A549 (cell line): ENCODE measurements at regions not wholly inside any gene's neighbourhood (a gene's known extent, or its start where the extent isn't known, plus 50 kb on each side); places are given as distances from the start of the nearest gene placed in this dataset.

Experiments used
- ATAC-seq, 2 experiments: fragments of 200-7000 bp in 1 of 2; fragments of >200 bp in 1 of 2; cut with Nextera tagmentation in 1 of 2; cut with Tn5 transposase in 1 of 2; 3 replicates each; pipeline versions ENCODE4 v1.8.0 to v1.9.1; 2018 to 2020; ENCODE audit warnings: mild to moderate bottlenecking in 1 of 2, moderate library complexity in 1 of 2
- CTCF ChIA-PET: fragments of 300-600 bp; sonication (Branson Sonifier 250); formaldehyde crosslinking; extraction: SDS; loops from one replicate; lab custom pipeline; 2021; ENCODE audit warnings: antibody characterized with exemption, inconsistent platforms; lab: Yijun Ruan, JAX
- POLR2A ChIA-PET: fragments of 350-600 bp; formaldehyde crosslinking; extraction: SDS; loops from one replicate; lab custom pipeline; 2021; ENCODE audit warnings: antibody characterized with exemption, inconsistent platforms; lab: Yijun Ruan, JAX
- DNase-seq, 2 experiments: peaks; one replicate each; pipeline versions ENCODE4 v3.0.0 to v3.0.0-alpha.2; 2011 to 2016; ENCODE audit warnings: low read depth in 1 of 2, low spot score in 1 of 2
- FAIRE-seq: peaks from 2 replicates; lab custom pipeline; 2011; peaks lifted over from hg19 to GRCh38; lab: Jason Lieb, UNC
- H3K27ac ChIP-seq, 2 experiments: fragments of >200 bp; sonication (Bioruptor Twin); formaldehyde crosslinking; 3 replicates each; pipeline ENCODE4 v1.5.1; 2016 to 2017
- H3K4me1 ChIP-seq: fragments of >200 bp; sonication (Bioruptor Twin); formaldehyde crosslinking; 3 replicates; pipeline ENCODE4 v1.6.1; 2016
- H3K4me2 ChIP-seq: fragments of >200 bp; sonication (Bioruptor Twin); formaldehyde crosslinking; 3 replicates; pipeline ENCODE4 v1.6.1; 2016
- H3K4me3 ChIP-seq: fragments of >200 bp; sonication (Bioruptor Twin); formaldehyde crosslinking; 3 replicates; pipeline ENCODE4 v1.5.1; 2016
- H3K9me3 ChIP-seq: fragments of >200 bp; sonication (Bioruptor Twin); formaldehyde crosslinking; 3 replicates; pipeline ENCODE4 v1.6.1; 2016
- ATOH8 ChIP-seq: fragments of 250-450 bp; sonication (Bioruptor Pico); IDR thresholded peaks from 2 replicates; pipeline ENCODE4 v1.5.0; 2020; ENCODE audit warnings: low read depth, mild to moderate bottlenecking, moderate library complexity
- BHLHE40 ChIP-seq: IDR thresholded peaks from 2 replicates; pipeline ENCODE4 v1.6.1; 2012; ENCODE audit warnings: low read depth, low read length, inconsistent platforms
- CBX8 ChIP-seq: fragments of 200-600 bp; sonication (generic); IDR thresholded peaks from 2 replicates; pipeline ENCODE4 v1.6.1; 2016
- CEBPB ChIP-seq, 2 experiments: fragments of >200 bp in 1 of 2; sonication (Bioruptor Twin) in 1 of 2; formaldehyde crosslinking in 1 of 2; IDR thresholded peaks; 2 replicates each; pipeline ENCODE4 v1.6.1; 2012 to 2016
- EHF ChIP-seq: fragments of 250-450 bp; sonication (Bioruptor Pico); IDR thresholded peaks from 2 replicates; pipeline ENCODE4 v1.5.0; 2020; ENCODE audit warnings: mild to moderate bottlenecking
- EHMT2 ChIP-seq: fragments of 200-600 bp; sonication (generic); IDR thresholded peaks from 2 replicates; pipeline ENCODE4 v1.6.1; 2016; ENCODE audit warnings: antibody characterized with exemption, low read depth, mild to moderate bottlenecking, moderate library complexity
- FOSB ChIP-seq: fragments of 250-450 bp; sonication (Bioruptor Pico); IDR thresholded peaks from 2 replicates; pipeline ENCODE4 v1.5.0; 2020; ENCODE audit warnings: mild to moderate bottlenecking, moderate library complexity
- GATA3 ChIP-seq: IDR thresholded peaks from 2 replicates; pipeline ENCODE4 v1.6.1; 2012; ENCODE audit warnings: borderline replicate concordance
- HDAC2 ChIP-seq: fragments of 200-600 bp; sonication (generic); IDR thresholded peaks from 2 replicates; pipeline ENCODE4 v1.6.1; 2016
- HEYL ChIP-seq: fragments of 250-450 bp; sonication (Bioruptor Pico); IDR thresholded peaks from 2 replicates; pipeline ENCODE4 v1.8.0; 2021; ENCODE audit warnings: mild to moderate bottlenecking, moderate library complexity
- JUN ChIP-seq, 2 experiments: fragments of >200 bp; sonication (Bioruptor Twin); formaldehyde crosslinking; IDR thresholded peaks; 2 replicates in 1 of 2; 3 replicates in 1 of 2; pipeline ENCODE4 v1.6.1; 2016 to 2017
- KDM5A ChIP-seq: fragments of 200-600 bp; sonication (generic); IDR thresholded peaks from 2 replicates; pipeline ENCODE4 v1.6.1; 2016; ENCODE audit warnings: antibody characterized with exemption, mild to moderate bottlenecking
- MAZ ChIP-seq: fragments of 150-350 bp; IDR thresholded peaks from 2 replicates; pipeline ENCODE4 v1.6.1; 2014; ENCODE audit warnings: antibody characterized with exemption, low read depth, low read length, borderline replicate concordance
- NFE2L2 ChIP-seq: fragments of 150-350 bp; conservative IDR thresholded peaks from 2 replicates; pipeline ENCODE4 v1.6.1; 2014; ENCODE audit warnings: low read length
- NPAS2 ChIP-seq: fragments of 250-450 bp; sonication (Bioruptor Pico); IDR thresholded peaks from 2 replicates; pipeline ENCODE4 v1.8.0; 2022; ENCODE audit warnings: mild to moderate bottlenecking, moderate library complexity, borderline replicate concordance
- NR3C1 ChIP-seq: fragments of >200 bp; sonication (Bioruptor Twin); formaldehyde crosslinking; IDR thresholded peaks from 3 replicates; pipeline ENCODE4 v1.6.1; 2017
- PHF8 ChIP-seq: fragments of 200-600 bp; sonication (generic); IDR thresholded peaks from 2 replicates; pipeline ENCODE4 v1.6.1; 2016; ENCODE audit warnings: low read depth, mild to moderate bottlenecking, antibody characterized with exemption, moderate library complexity, borderline replicate concordance
- RCOR1 ChIP-seq: fragments of 150-350 bp; IDR thresholded peaks from 2 replicates; pipeline ENCODE4 v1.6.1; 2014; ENCODE audit warnings: antibody characterized with exemption, low read length, low read depth
- RNF2 ChIP-seq: fragments of 200-600 bp; sonication (generic); IDR thresholded peaks from 2 replicates; pipeline ENCODE4 v1.6.1; 2016; ENCODE audit warnings: low read depth, mild to moderate bottlenecking, antibody characterized with exemption, moderate library complexity, borderline replicate concordance
- TP53 ChIP-seq: fragments of 250-450 bp; sonication (Bioruptor Pico); IDR thresholded peaks from 2 replicates; pipeline ENCODE4 v1.5.0; 2021; ENCODE audit warnings: mild to moderate bottlenecking, moderate library complexity
- ZSCAN20 ChIP-seq: fragments of 250-450 bp; sonication (Bioruptor Pico); IDR thresholded peaks from 2 replicates; pipeline ENCODE4 v1.8.0; 2022; ENCODE audit warnings: mild to moderate bottlenecking, moderate library complexity
- WGBS: methylation state at CpG from one replicate; pipeline ENCODE4 v1.1.6; 2017; ENCODE audit errors: missing lambda C conversion rate; 5-methylcytosine and 5-hydroxymethylcytosine counted together
- TF ChIP-seq, protein P1 (sequence below): fragments of 450-650 bp; IDR thresholded peaks from 2 replicates; pipeline ENCODE4 v1.6.1; 2014; ENCODE audit warnings: antibody characterized with exemption

- Histone ChIP-seq H3K9me3 (no peaks in the 10 kb centered on the region), H3K4me1 (no peaks in the 10 kb centered on the region), H3K27ac (no peak overlapping the region), H3K4me3 (no peak overlapping the region), H3K4me2 (no peak overlapping the region)
- ChIA-PET CTCF (interaction anchor here (1.3 kb wide), 1 partner anchor 16 kb away, joined by 3 read pairs; no protein-coding TSS in a partner anchor), POLR2A (no interaction called here)
- 7% methylated on average over 3 of the region's 3 CpGs for WGBS
- FAIRE-seq, result no peak
- no peak for ATAC-seq
- no peak for TF ChIP-seq EHF (CRISPR knock-in tag)
- TF ChIP-seq, all 56 proteins: peak for 0
- no peak for DNase-seq
These were observed 169.1 kb upstream of the TENM3 start for GRCh38 chr4:182074139-182074538.

- ChIA-PET POLR2A (no interaction called here), CTCF (interaction anchor here (0.8 to 1.3 kb wide), 2 partner anchors 12 to 17 kb away, joined by 3 read pairs; no protein-coding TSS in a partner anchor)
- no peak for ATAC-seq
- no peak for DNase-seq
- no peak overlapping the region for H3K4me3 ChIP-seq
- TF ChIP-seq CEBPB (IDR thresholded peaks at IDR 0.05), result no peak
- TF ChIP-seq NFE2L2, result no peak
- TF ChIP-seq JUN (IDR thresholded peaks at IDR 0.05), result no peak
- TF ChIP-seq CBX8, result no peak
- TF ChIP-seq EHF (CRISPR knock-in tag), result no peak
- no peak for TF ChIP-seq TP53
- TF ChIP-seq RNF2, result no peak
- TF ChIP-seq RCOR1, result no peak
- no peak for TF ChIP-seq EHMT2
- TF ChIP-seq GATA3, result no peak
- TF ChIP-seq NR3C1, result no peak
- TF ChIP-seq ZSCAN20 (CRISPR knock-in tag), result no peak
- TF ChIP-seq FOSB, result no peak
- TF ChIP-seq NPAS2, result no peak
- TF ChIP-seq HDAC2, result no peak
- TF ChIP-seq KDM5A, result no peak
- TF ChIP-seq, protein P1, sequence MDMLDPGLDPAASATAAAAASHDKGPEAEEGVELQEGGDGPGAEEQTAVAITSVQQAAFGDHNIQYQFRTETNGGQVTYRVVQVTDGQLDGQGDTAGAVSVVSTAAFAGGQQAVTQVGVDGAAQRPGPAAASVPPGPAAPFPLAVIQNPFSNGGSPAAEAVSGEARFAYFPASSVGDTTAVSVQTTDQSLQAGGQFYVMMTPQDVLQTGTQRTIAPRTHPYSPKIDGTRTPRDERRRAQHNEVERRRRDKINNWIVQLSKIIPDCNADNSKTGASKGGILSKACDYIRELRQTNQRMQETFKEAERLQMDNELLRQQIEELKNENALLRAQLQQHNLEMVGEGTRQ, result no peak
- TF ChIP-seq BHLHE40, result no peak
- TF ChIP-seq, all 56 proteins: peak for 0
- Histone ChIP-seq H3K4me1 (no peaks in the 10 kb centered on the region), H3K9me3 (no peaks in the 10 kb centered on the region), H3K27ac (no peak overlapping the region), H3K4me2 (no peak overlapping the region)
- 6% methylated on average over 6 of the region's 6 CpGs for WGBS
- no peak for FAIRE-seq
These were observed 168.4 kb upstream of the TENM3 start for GRCh38 chr4:182074810-182075209.

GRCh38 chr4:182082910-182083309, 160.3 kb upstream of the TENM3 start:
- no peak overlapping the region for H3K4me2 ChIP-seq
- FAIRE-seq, result no peak
- DNase-seq, result no peak
- H3K27ac ChIP-seq, result no peak overlapping the region
- no peaks in the 10 kb centered on the region for H3K9me3 ChIP-seq
- TF ChIP-seq EHMT2, result no peak
- no peak for TF ChIP-seq TP53
- no peak for TF ChIP-seq HEYL
- TF ChIP-seq PHF8, result no peak
- TF ChIP-seq FOSB, result no peak
- no peak for TF ChIP-seq MAZ
- no peak for TF ChIP-seq BHLHE40
- TF ChIP-seq, all 56 proteins: peak for 0
- ChIA-PET CTCF (no interaction called here), POLR2A (no interaction called here)
- no peak for ATAC-seq
- Histone ChIP-seq H3K4me1 (no peaks in the 10 kb centered on the region), H3K4me3 (no peak overlapping the region)

- no peak for DNase-seq
- H3K4me2 ChIP-seq, result no peak overlapping the region
- H3K9me3 ChIP-seq, result no peaks in the 10 kb centered on the region
- FAIRE-seq, result no peak
- no peak for TF ChIP-seq ATOH8 (CRISPR knock-in tag)
- H3K27ac ChIP-seq, result no peak overlapping the region
- no peak overlapping the region for H3K4me3 ChIP-seq
- CTCF ChIA-PET, result no interaction called here
- no peaks in the 10 kb centered on the region for H3K4me1 ChIP-seq
- POLR2A ChIA-PET, result no interaction called here
- WGBS, result 42% methylated on average over 8 of the region's 8 CpGs
- no peak for ATAC-seq
These were observed 159.4 kb upstream of the TENM3 start for GRCh38 chr4:182083671-182084410.
